ENCODE measurements at regions not wholly inside any gene's neighbourhood (a gene's known extent, or its start where the extent isn't known, plus 50 kb on each side); places are given as distances from the start of the nearest gene placed in this dataset.

- DNase-seq: no peak
These were observed 52.1 kb upstream of the ERRFI1 start for GRCh38 chr1:8078176-8078671.

- no peak for DNase-seq
These were observed 51.5 kb upstream of the ERRFI1 start for GRCh38 chr1:8077602-8078001.

- DNase-seq: no peak
These were observed 51.0 kb upstream of the ERRFI1 start for GRCh38 chr1:8077120-8077573.

GRCh38 chr1:8076176-8076575, 50.1 kb upstream of the ERRFI1 start:
- DNase-seq: no peak

Measured in GDM1 (cell line).